K562 (cell line): ENCODE measurements at regions not wholly inside any gene's neighbourhood (a gene's known extent, or its start where the extent isn't known, plus 50 kb on each side); places are given as distances from the start of the nearest gene placed in this dataset.

Source experiments
- ATAC-seq: fragments of 200-7000 bp; cut with Tn5 transposase; 3 replicates; pipeline ENCODE4 v1.9.1; 2020; ENCODE audit warnings: moderate library complexity
- BruUV-seq: library from RNA; stranded (reverse); fragments of 400-500 nt; replicated peaks from 2 replicates; lab custom pipeline; 2021; lab: Mats Ljungman, UMichigan
- CTCF ChIA-PET: fragments of 300-600 bp; formaldehyde crosslinking; extraction: SDS; loops from one replicate; lab custom pipeline; 2021; ENCODE audit warnings: low intra/inter-chr PET ratio; lab: Yijun Ruan, JAX
- POLR2A ChIA-PET: fragments of 300-600, 350-650 bp; sonication (Branson Sonifier 250); formaldehyde crosslinking; extraction: SDS; loops from one replicate; lab custom pipeline; 2021; ENCODE audit warnings: antibody characterized with exemption, inconsistent platforms; lab: Yijun Ruan, JAX
- DNase-seq, 4 experiments: peaks; one replicate each; pipeline versions ENCODE4 v3.0.0 to v3.0.0-alpha.2; 2011 to 2018; ENCODE audit warnings: low spot score in 3 of 4, mixed read lengths in 3 of 4; ENCODE audit errors: extremely low read depth in 1 of 4
- FAIRE-seq: peaks from 2 replicates; lab custom pipeline; 2011; peaks lifted over from hg19 to GRCh38; lab: Jason Lieb, UNC
- H2AFZ ChIP-seq: 2 replicates; pipeline ENCODE4 v1.6.0; 2011; ENCODE audit warnings: low read depth, low read length, control low read depth, inconsistent platforms
- H3K27ac ChIP-seq: fragments of 200-600 bp; 3 replicates; pipeline ENCODE4 v1.8.0; 2011; ENCODE audit warnings: low read depth, mild to moderate bottlenecking, control low read depth, inconsistent platforms, low read length, moderate library complexity, mixed read lengths; ENCODE audit errors: extremely low read depth
- H3K27me3 ChIP-seq, 2 experiments: fragments of 300-600 bp in 1 of 2; 2 replicates in 1 of 2; 3 replicates in 1 of 2; pipeline versions ENCODE4 v1.6.0 to v1.8.0; 2011; ENCODE audit warnings: inconsistent platforms in 2 of 2, low read length in 2 of 2, mild to moderate bottlenecking in 1 of 2, mixed read lengths in 1 of 2, moderate library complexity in 1 of 2; ENCODE audit not compliant: control insufficient read depth in 2 of 2, insufficient read depth in 2 of 2
- H3K36me3 ChIP-seq: fragments of 300-600 bp; 3 replicates; pipeline ENCODE4 v1.8.0; 2011; ENCODE audit warnings: mild to moderate bottlenecking, low read length, inconsistent platforms; ENCODE audit not compliant: control insufficient read depth, insufficient read depth
- H3K4me1 ChIP-seq, 2 experiments: fragments of 200-600 bp in 1 of 2; replicated peaks in 1 of 2; 2 replicates in 1 of 2; 3 replicates in 1 of 2; pipeline versions ENCODE4 v1.5.1 to v1.8.0; 2011; ENCODE audit warnings: inconsistent platforms in 2 of 2, low read length in 2 of 2, mild to moderate bottlenecking in 1 of 2, mixed read lengths in 1 of 2, moderate library complexity in 1 of 2; ENCODE audit not compliant: control insufficient read depth in 2 of 2, insufficient read depth in 2 of 2
- H3K4me2 ChIP-seq: 2 replicates; pipeline ENCODE4 v1.6.1; 2011; ENCODE audit warnings: low read length, control low read depth, inconsistent platforms, mixed read lengths; ENCODE audit not compliant: insufficient read depth
- H3K4me3 ChIP-seq: fragments of 200-600 bp; sonication (generic), shearing (Covaris generic); 2 replicates; pipeline ENCODE4 v1.5.1; 2016; ENCODE audit warnings: control low read depth, inconsistent platforms
- H3K79me2 ChIP-seq: fragments of 200-600 bp; 3 replicates; pipeline ENCODE4 v1.8.0; 2011; ENCODE audit warnings: low read length, inconsistent platforms; ENCODE audit not compliant: control insufficient read depth, insufficient read depth
- H3K9ac ChIP-seq, 2 experiments: 2 replicates each; pipeline versions ENCODE4 v1.6.0 to v1.6.1; 2011; ENCODE audit warnings: low read depth in 2 of 2, low read length in 2 of 2, control low read depth in 1 of 2, inconsistent platforms in 1 of 2, mild to moderate bottlenecking in 1 of 2, mixed read lengths in 1 of 2; ENCODE audit not compliant: insufficient read depth in 1 of 2
- H3K9me1 ChIP-seq: one replicate; pipeline ENCODE4 v1.6.0; 2011; ENCODE audit warnings: inconsistent platforms, mild to moderate bottlenecking, low read length, moderate library complexity; ENCODE audit not compliant: control insufficient read depth, insufficient read depth
- H3K9me3 ChIP-seq: replicated peaks from 2 replicates; pipeline ENCODE4 v1.5.1; 2011; ENCODE audit warnings: low read depth, low read length, inconsistent platforms; ENCODE audit not compliant: control insufficient read depth, insufficient read depth
- H4K20me1 ChIP-seq: replicated peaks from 2 replicates; pipeline ENCODE4 v1.6.1; 2011; ENCODE audit warnings: low read length, inconsistent platforms, mixed read lengths; ENCODE audit not compliant: control insufficient read depth, insufficient read depth
- CTCF ChIP-seq, 3 experiments: IDR thresholded peaks in 2 of 3; conservative IDR thresholded peaks in 1 of 3; 2 replicates each; pipeline ENCODE4 v1.5.1; 2011 to 2012; ENCODE audit warnings: low read length in 3 of 3, mild to moderate bottlenecking in 3 of 3, control low read depth in 2 of 3, improper control_type of control experiment in 1 of 3, inconsistent platforms in 1 of 3, low read depth in 1 of 3, mixed read lengths in 1 of 3, moderate library complexity in 1 of 3; ENCODE audit not compliant: insufficient read depth in 2 of 3
- ELF1 ChIP-seq: fragments of 200-800 bp; sonication (Bioruptor generic); IDR thresholded peaks from 2 replicates; pipeline ENCODE4 v1.6.1; 2016; ENCODE audit warnings: missing genetic modification characterization, missing compliant biosample characterization
- PBX2 ChIP-seq, 2 experiments: IDR thresholded peaks in 1 of 2; conservative IDR thresholded peaks in 1 of 2; 2 replicates each; pipeline ENCODE4 v1.6.1; 2016; ENCODE audit warnings: low read depth in 2 of 2, mild to moderate bottlenecking in 1 of 2, missing compliant biosample characterization in 1 of 2, missing genetic modification characterization in 1 of 2, moderate library complexity in 1 of 2
- RAD21 ChIP-seq, 2 experiments: fragments of 250-450 bp in 1 of 2; fragments of 450-650 bp in 1 of 2; sonication (Bioruptor Pico) in 1 of 2; formaldehyde crosslinking in 1 of 2; IDR thresholded peaks in 1 of 2; conservative IDR thresholded peaks in 1 of 2; 2 replicates each; pipeline versions ENCODE4 v1.4.0 to v1.8.0; 2020 to 2022; ENCODE audit warnings: mild to moderate bottlenecking in 2 of 2, moderate library complexity in 1 of 2
- SMC3 ChIP-seq: conservative IDR thresholded peaks from 2 replicates; pipeline ENCODE4 v1.6.1; 2011; ENCODE audit warnings: low read depth, low read length, improper control_type of control experiment; ENCODE audit not compliant: insufficient read depth
- STAG1 ChIP-seq: sonication (generic); formaldehyde crosslinking; IDR thresholded peaks from 2 replicates; pipeline ENCODE4 v1.5.0; 2020; ENCODE audit warnings: missing genetic modification reagents, borderline replicate concordance
- WGBS: fragments of 100-300 bp; shearing (Covaris generic); methylation state at CpG from one replicate; pipeline ENCODE4 v1.1.6; 2016; ENCODE audit warnings: low coverage, mixed read lengths; ENCODE audit not compliant: insufficient coverage; ENCODE audit errors: missing lambda C conversion rate; 5-methylcytosine and 5-hydroxymethylcytosine counted together
- in situ Hi-C: fragments of 300-500 bp; cut with MboI; formaldehyde crosslinking; loops from 4 replicates; pipeline ENCODE4 v1.15.0; 2018; ENCODE audit warnings: inconsistent platforms, mixed read lengths
- intact Hi-C: fragments of 100-400 bp; cut with micrococcal nuclease; formaldehyde crosslinking; loops from 2 replicates; pipeline ENCODE4 v1.14.2; 2022
- TF ChIP-seq, protein P1 (sequence below), 2 experiments: fragments of 450-650 bp; IDR thresholded peaks; 2 replicates each; pipeline ENCODE4 v1.6.1; 2018; ENCODE audit warnings: mild to moderate bottlenecking in 2 of 2, low read depth in 1 of 2; ENCODE audit not compliant: partially characterized antibody in 2 of 2

DNA sequence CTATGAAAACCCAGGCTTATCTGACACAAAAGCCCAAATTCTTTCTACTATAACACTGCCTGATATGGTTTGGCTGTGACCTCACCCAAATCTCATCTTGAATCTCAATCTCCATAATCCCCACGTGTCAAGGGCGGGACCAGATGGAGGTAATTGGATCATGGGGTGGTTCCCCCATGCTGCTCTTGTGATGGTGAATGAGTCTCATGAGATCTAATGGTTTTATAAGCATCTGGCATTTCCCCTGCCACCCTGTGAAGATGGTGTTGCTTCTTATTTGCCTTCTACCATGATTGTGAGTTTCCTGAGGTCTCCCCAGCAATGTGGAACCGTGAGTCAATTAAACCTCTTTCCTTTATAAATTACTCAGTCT lies 123.3 kb upstream of the USP24 start (continued):
- TF ChIP-seq, protein P1, sequence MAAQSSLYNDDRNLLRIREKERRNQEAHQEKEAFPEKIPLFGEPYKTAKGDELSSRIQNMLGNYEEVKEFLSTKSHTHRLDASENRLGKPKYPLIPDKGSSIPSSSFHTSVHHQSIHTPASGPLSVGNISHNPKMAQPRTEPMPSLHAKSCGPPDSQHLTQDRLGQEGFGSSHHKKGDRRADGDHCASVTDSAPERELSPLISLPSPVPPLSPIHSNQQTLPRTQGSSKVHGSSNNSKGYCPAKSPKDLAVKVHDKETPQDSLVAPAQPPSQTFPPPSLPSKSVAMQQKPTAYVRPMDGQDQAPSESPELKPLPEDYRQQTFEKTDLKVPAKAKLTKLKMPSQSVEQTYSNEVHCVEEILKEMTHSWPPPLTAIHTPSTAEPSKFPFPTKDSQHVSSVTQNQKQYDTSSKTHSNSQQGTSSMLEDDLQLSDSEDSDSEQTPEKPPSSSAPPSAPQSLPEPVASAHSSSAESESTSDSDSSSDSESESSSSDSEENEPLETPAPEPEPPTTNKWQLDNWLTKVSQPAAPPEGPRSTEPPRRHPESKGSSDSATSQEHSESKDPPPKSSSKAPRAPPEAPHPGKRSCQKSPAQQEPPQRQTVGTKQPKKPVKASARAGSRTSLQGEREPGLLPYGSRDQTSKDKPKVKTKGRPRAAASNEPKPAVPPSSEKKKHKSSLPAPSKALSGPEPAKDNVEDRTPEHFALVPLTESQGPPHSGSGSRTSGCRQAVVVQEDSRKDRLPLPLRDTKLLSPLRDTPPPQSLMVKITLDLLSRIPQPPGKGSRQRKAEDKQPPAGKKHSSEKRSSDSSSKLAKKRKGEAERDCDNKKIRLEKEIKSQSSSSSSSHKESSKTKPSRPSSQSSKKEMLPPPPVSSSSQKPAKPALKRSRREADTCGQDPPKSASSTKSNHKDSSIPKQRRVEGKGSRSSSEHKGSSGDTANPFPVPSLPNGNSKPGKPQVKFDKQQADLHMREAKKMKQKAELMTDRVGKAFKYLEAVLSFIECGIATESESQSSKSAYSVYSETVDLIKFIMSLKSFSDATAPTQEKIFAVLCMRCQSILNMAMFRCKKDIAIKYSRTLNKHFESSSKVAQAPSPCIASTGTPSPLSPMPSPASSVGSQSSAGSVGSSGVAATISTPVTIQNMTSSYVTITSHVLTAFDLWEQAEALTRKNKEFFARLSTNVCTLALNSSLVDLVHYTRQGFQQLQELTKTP (IDR thresholded peaks at IDR 0.05; ENCODE audit: low read depth in 1 of 2, partially characterized antibody in 2 of 2): no peak

GRCh38 chr1:55337801-55338447 lies 122.8 kb upstream of the USP24 start:
- in situ Hi-C loops (no loop called here), intact Hi-C loops (loop anchor here (1.0 to 10.0 kb wide), 3 partner anchors 53 to 383 kb away; no protein-coding TSS in a partner anchor)
- ChIA-PET POLR2A (interaction anchor here (0.6 to 1.2 kb wide), 7 partner anchors 10 to 473 kb away, joined by 3 to 4 read pairs (median 3); no protein-coding TSS in a partner anchor), CTCF (interaction anchor here (1.6 kb wide), 1 partner anchor 53 kb away, joined by 10 read pairs; no protein-coding TSS in a partner anchor)
- no peaks in the 10 kb centered on the region for H3K9me3 ChIP-seq
- H4K20me1 ChIP-seq: no peaks in the 10 kb centered on the region
- 1% methylated on average over 5 of the region's 5 CpGs for WGBS
- no peaks in the 10 kb centered on the region for H3K36me3 ChIP-seq
- 0 out of 5 replicates have a peak, but pooled peaks cover 0 to 2% of the 10 kb centered on the region in 2 experiments for H3K4me1 ChIP-seq
- ATAC-seq (peak; percentile 95), FAIRE-seq (peak; percentile 94), DNase-seq (peak; percentile 31 to 62 (median 42))
- peaks cover 4 to 28% of the 10 kb centered on the region in 2 experiments; a peak in 3 of 5 replicates for H3K27me3 ChIP-seq
- H3K79me2 ChIP-seq: no peaks in the 10 kb centered on the region
- no peak overlapping the region for H3K4me3 ChIP-seq
- no TSS peak for BruUV-seq
- H2AFZ ChIP-seq: no peak overlapping the region
- H3K27ac ChIP-seq: no peak overlapping the region
- H3K9ac ChIP-seq: no peak overlapping the region
- H3K9me1 ChIP-seq: no peaks in the 10 kb centered on the region
- H3K4me2 ChIP-seq: no peak overlapping the region
- peak; percentile 62 to 75 for TF ChIP-seq RAD21 (CRISPR knock-in tag; conservative IDR thresholded peaks at IDR 0.05 in 1 of 2, IDR thresholded peaks at IDR 0.05 in 1 of 2)
- TF ChIP-seq PBX2 (CRISPR knock-in tag; IDR thresholded peaks at IDR 0.05; ENCODE audit: low read depth): no peak
- TF ChIP-seq PBX2 (tag; conservative IDR thresholded peaks at IDR 0.05; ENCODE audit: low read depth): no peak
- peak; percentile 64 for TF ChIP-seq SMC3
- peak; percentile 57 to 80 (median 62) for TF ChIP-seq CTCF (IDR thresholded peaks at IDR 0.05 in 2 of 3, conservative IDR thresholded peaks at IDR 0.05 in 1 of 3; ENCODE audit: insufficient read depth in 2 of 3, low read depth in 1 of 3, low read length in 3 of 3)
- peak; percentile 65 for TF ChIP-seq ELF1 (tag)
- TF ChIP-seq STAG1: peak; percentile 32; the same call in 1 of the 2 replicates
